SK-N-SH treated with all-trans-retinoic acid at 6 μM for 48 hours (cell line): ENCODE measurements at regions not wholly inside any gene's neighbourhood (a gene's known extent, or its start where the extent isn't known, plus 50 kb on each side); places are given as distances from the start of the nearest gene placed in this dataset.

Experiments used
- ATAC-seq: fragments of 200-7000 bp; cut with Tn5 transposase; 3 replicates; pipeline ENCODE4 v1.9.1; 2020; ENCODE audit warnings: mild to moderate bottlenecking, moderate library complexity
- BACH2 ChIP-seq: fragments of 250-450 bp; sonication (Bioruptor Pico); IDR thresholded peaks from 2 replicates; pipeline ENCODE4 v1.9.0; 2021; ENCODE audit warnings: mild to moderate bottlenecking, borderline replicate concordance
- CSDC2 ChIP-seq: fragments of 250-450 bp; sonication (Bioruptor Pico); IDR thresholded peaks from 2 replicates; pipeline ENCODE4 v1.5.0; 2020; ENCODE audit warnings: mild to moderate bottlenecking, moderate library complexity
- ESRRG ChIP-seq: fragments of 250-450 bp; sonication (Bioruptor Pico); IDR thresholded peaks from 2 replicates; pipeline ENCODE4 v1.6.1; 2021; ENCODE audit warnings: mild to moderate bottlenecking
- GLIS3 ChIP-seq: fragments of 250-450 bp; sonication (Bioruptor Pico); IDR thresholded peaks from 2 replicates; pipeline ENCODE4 v1.5.0; 2020; ENCODE audit warnings: mild to moderate bottlenecking, moderate library complexity
- ISL1 ChIP-seq: fragments of 250-450 bp; sonication (Bioruptor Pico); IDR thresholded peaks from 2 replicates; pipeline ENCODE4 v2.1.2; 2022; ENCODE audit warnings: mild to moderate bottlenecking, moderate library complexity
- OSR1 ChIP-seq: fragments of 250-450 bp; sonication (Bioruptor Pico); IDR thresholded peaks from 2 replicates; pipeline ENCODE4 v1.8.0; 2022; ENCODE audit warnings: moderate library complexity, mild to moderate bottlenecking, inconsistent platforms
- PATZ1 ChIP-seq: fragments of 250-450 bp; sonication (Bioruptor Pico); IDR thresholded peaks from 2 replicates; pipeline ENCODE4 v1.8.0; 2020; ENCODE audit warnings: mild to moderate bottlenecking, moderate library complexity, borderline replicate concordance
- RARB ChIP-seq: fragments of 250-450 bp; sonication (Bioruptor Pico); IDR thresholded peaks from 2 replicates; pipeline ENCODE4 v1.8.0; 2021; ENCODE audit warnings: mild to moderate bottlenecking, moderate library complexity
- TOX ChIP-seq: fragments of 250-450 bp; sonication (Bioruptor Pico); IDR thresholded peaks from 2 replicates; pipeline ENCODE4 v1.8.0; 2021; ENCODE audit warnings: mild to moderate bottlenecking, moderate library complexity, borderline replicate concordance
- TSHZ2 ChIP-seq: fragments of 250-450 bp; sonication (Bioruptor Pico); IDR thresholded peaks from 2 replicates; pipeline ENCODE4 v1.5.0; 2020; ENCODE audit warnings: mild to moderate bottlenecking, moderate library complexity
- ZC3H10 ChIP-seq: fragments of 250-450 bp; sonication (Bioruptor Pico); IDR thresholded peaks from 2 replicates; pipeline ENCODE4 v1.5.1; 2021; ENCODE audit warnings: mild to moderate bottlenecking, moderate library complexity
- ZFP3 ChIP-seq: fragments of 250-450 bp; sonication (Bioruptor Pico); IDR thresholded peaks from 2 replicates; pipeline ENCODE4 v1.5.0; 2020; ENCODE audit warnings: mild to moderate bottlenecking, moderate library complexity
- ZNF565 ChIP-seq: fragments of 450-650 bp; formaldehyde crosslinking; conservative IDR thresholded peaks from 2 replicates; pipeline ENCODE4 v1.5.0; 2020; ENCODE audit warnings: low read depth, mild to moderate bottlenecking, moderate library complexity
- ZNF8 ChIP-seq: fragments of 450-650 bp; formaldehyde crosslinking; IDR thresholded peaks from 2 replicates; pipeline ENCODE4 v1.5.0; 2020; ENCODE audit warnings: mild to moderate bottlenecking, moderate library complexity
- TF ChIP-seq, protein P1 (sequence below): fragments of 250-450 bp; sonication (Bioruptor Pico); IDR thresholded peaks from 2 replicates; pipeline ENCODE4 v1.8.0; 2021; ENCODE audit warnings: low read depth, mild to moderate bottlenecking, moderate library complexity, borderline replicate concordance
- TF ChIP-seq, protein P2 (sequence below): fragments of 250-450 bp; sonication (Bioruptor Pico); IDR thresholded peaks from 2 replicates; pipeline ENCODE4 v1.5.1; 2020; ENCODE audit warnings: low read depth, mild to moderate bottlenecking, moderate library complexity

DNA sequence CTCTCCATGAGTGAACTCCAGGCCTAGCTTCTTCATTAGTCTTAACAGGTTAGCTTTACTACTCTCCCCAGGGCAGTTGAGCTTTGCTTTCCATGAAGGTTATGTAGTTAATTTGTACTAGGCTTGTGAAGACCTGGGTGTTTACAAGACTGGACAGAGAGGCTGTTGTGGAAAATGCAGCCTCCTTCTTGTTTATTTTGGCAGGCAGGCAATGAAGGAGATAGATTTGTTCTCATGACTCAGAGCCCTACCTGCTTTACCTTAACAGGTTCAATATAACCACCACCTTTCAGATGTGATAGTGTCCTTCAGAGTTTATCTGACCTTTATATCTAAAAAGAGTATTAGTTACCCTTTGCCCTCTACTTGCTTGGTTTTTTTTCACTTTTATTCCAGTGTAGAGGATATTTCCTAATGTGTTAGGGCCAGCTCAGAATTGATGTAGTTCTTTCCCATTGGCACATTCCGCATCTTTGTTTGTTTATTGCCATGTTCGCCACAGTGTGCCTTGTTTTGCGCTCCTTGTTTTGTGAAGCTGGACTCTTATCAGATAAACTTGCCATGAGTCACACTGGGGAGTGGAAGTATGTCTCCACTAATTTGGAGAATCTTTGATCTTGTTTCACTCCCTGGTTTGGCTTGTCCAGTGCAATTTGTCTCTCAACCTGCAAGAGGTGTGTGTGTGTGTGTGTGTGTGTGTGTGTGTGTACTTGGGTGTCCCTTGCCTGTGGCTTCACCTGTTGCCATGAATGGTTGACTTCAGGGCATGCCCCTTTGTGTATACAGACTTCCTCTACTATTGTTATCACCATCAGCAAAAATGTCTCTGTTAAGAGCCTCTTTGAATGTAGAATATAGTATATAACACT, 87.4 kb upstream of the MACF1 start:
- peak; percentile 37; the same call in 1 of the 2 replicates for TF ChIP-seq ISL1 (CRISPR knock-in tag)
- TF ChIP-seq, protein P1, sequence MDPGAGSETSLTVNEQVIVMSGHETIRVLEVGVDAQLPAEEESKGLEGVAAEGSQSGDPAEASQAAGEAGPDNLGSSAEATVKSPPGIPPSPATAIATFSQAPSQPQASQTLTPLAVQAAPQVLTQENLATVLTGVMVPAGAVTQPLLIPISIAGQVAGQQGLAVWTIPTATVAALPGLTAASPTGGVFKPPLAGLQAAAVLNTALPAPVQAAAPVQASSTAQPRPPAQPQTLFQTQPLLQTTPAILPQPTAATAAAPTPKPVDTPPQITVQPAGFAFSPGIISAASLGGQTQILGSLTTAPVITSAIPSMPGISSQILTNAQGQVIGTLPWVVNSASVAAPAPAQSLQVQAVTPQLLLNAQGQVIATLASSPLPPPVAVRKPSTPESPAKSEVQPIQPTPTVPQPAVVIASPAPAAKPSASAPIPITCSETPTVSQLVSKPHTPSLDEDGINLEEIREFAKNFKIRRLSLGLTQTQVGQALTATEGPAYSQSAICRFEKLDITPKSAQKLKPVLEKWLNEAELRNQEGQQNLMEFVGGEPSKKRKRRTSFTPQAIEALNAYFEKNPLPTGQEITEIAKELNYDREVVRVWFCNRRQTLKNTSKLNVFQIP, result no peak
- TF ChIP-seq TOX, result peak; percentile 26; the same call in 1 of the 2 replicates
- ATAC-seq, result peak; percentile 83

GRCh38 chr1:39117899-39118450, 86.5 kb upstream of the MACF1 start:
- no peak for TF ChIP-seq BACH2 (CRISPR knock-in tag)
- no peak for TF ChIP-seq ESRRG (CRISPR knock-in tag)
- no peak for TF ChIP-seq RARB (CRISPR knock-in tag)
- TF ChIP-seq, protein P1, result no peak
- TF ChIP-seq TSHZ2, result no peak
- TF ChIP-seq ZFP3, result no peak
- TF ChIP-seq GLIS3 (CRISPR knock-in tag), result no peak
- TF ChIP-seq ZNF8 (CRISPR knock-in tag), result no peak
- TF ChIP-seq ZNF565 (CRISPR knock-in tag), result no peak
- TF ChIP-seq CSDC2 (CRISPR knock-in tag), result no peak
- TF ChIP-seq ZC3H10 (CRISPR knock-in tag), result no peak
- TF ChIP-seq PATZ1 (CRISPR knock-in tag), result no peak
- peak; percentile 32 for ATAC-seq

DNA sequence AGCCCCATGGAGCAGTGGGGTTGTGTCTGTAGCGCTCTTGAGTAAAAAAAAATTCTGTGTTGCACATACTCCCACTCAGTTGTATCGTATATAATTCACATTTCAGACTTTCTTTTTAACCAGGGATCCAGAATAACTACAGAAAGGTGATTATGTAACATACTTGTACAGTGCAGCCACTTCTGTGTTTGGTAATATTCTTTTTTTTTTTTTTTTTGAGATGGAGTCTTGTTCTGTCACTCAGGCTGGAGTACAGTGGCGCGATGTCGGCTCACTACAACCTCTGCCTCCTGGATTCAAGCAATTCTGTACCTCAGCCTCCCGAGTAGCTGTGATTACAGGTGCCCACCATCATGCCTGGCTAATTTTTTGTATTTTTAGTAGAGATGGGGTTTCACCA, 82.4 kb upstream of the MACF1 start:
- TF ChIP-seq TSHZ2, result no peak
- TF ChIP-seq, protein P2, sequence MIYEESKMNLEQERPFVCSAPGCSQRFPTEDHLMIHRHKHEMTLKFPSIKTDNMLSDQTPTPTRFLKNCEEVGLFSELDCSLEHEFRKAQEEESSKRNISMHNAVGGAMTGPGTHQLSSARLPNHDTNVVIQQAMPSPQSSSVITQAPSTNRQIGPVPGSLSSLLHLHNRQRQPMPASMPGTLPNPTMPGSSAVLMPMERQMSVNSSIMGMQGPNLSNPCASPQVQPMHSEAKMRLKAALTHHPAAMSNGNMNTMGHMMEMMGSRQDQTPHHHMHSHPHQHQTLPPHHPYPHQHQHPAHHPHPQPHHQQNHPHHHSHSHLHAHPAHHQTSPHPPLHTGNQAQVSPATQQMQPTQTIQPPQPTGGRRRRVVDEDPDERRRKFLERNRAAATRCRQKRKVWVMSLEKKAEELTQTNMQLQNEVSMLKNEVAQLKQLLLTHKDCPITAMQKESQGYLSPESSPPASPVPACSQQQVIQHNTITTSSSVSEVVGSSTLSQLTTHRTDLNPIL (CRISPR knock-in tag), result no peak
- TF ChIP-seq PATZ1 (CRISPR knock-in tag), result no peak
- no peak for TF ChIP-seq OSR1 (CRISPR knock-in tag)
- TF ChIP-seq, all 23 proteins: peak for 0
- ATAC-seq, result no peak
